WI38 (cell line): ENCODE measurements at regions not wholly inside any gene's neighbourhood (a gene's known extent, or its start where the extent isn't known, plus 50 kb on each side); places are given as distances from the start of the nearest gene placed in this dataset.

Experiments
- H3K4me3 ChIP-seq: 2 replicates; pipeline ENCODE4 v1.5.1; 2011; ENCODE audit warnings: low read depth, mild to moderate bottlenecking, control low read depth, low read length
- TF ChIP-seq, protein P1 (sequence below): IDR thresholded peaks from 2 replicates; pipeline ENCODE4 v1.5.1; 2012; ENCODE audit warnings: low read depth, mild to moderate bottlenecking, control low read depth, low read length

DNA sequence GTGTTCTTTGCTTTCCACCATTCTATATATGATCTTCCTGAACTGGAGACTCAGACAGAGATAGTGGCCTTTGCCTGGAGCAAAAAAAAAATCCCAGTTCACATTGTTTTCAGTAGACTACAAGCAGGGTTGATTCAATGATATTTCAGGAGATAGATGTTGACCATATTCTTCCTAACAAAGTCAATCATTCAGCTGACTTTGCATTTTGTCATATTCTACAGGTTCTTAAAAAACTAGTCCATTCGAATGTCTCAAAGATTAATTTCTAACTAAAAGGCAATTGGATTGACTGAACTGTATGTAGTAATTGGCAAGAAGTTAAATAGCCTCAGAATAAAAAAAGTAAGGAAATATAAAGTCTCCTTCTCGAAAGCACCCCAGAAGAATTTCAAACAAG lies 479.5 kb downstream of the NKX6-1 start:
- H3K4me3 ChIP-seq, result no peak overlapping the region
- TF ChIP-seq, protein P1, sequence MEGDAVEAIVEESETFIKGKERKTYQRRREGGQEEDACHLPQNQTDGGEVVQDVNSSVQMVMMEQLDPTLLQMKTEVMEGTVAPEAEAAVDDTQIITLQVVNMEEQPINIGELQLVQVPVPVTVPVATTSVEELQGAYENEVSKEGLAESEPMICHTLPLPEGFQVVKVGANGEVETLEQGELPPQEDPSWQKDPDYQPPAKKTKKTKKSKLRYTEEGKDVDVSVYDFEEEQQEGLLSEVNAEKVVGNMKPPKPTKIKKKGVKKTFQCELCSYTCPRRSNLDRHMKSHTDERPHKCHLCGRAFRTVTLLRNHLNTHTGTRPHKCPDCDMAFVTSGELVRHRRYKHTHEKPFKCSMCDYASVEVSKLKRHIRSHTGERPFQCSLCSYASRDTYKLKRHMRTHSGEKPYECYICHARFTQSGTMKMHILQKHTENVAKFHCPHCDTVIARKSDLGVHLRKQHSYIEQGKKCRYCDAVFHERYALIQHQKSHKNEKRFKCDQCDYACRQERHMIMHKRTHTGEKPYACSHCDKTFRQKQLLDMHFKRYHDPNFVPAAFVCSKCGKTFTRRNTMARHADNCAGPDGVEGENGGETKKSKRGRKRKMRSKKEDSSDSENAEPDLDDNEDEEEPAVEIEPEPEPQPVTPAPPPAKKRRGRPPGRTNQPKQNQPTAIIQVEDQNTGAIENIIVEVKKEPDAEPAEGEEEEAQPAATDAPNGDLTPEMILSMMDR, result no peak

DNA sequence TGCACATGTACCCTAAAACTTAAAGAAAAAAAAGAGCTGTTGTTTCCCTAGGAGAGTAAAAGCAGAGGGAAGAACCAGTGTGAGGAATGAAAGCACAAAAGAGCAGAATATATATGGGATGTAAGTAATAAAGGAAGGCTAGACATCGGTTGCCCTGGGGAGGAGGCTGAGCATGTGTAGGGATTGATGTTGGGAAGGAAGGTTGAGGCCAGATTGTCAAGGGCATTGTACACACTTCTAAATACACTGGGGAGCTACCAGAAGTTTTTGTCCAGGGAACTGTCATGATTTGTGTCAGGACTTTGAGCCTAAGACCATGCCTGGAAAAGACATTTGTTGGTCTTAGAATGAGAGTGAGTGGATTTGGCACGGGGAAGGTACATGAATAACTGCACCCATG lies 467.1 kb downstream of the GPAT3 start:
- no peak overlapping the region for H3K4me3 ChIP-seq
- TF ChIP-seq, protein P1, result no peak

DNA sequence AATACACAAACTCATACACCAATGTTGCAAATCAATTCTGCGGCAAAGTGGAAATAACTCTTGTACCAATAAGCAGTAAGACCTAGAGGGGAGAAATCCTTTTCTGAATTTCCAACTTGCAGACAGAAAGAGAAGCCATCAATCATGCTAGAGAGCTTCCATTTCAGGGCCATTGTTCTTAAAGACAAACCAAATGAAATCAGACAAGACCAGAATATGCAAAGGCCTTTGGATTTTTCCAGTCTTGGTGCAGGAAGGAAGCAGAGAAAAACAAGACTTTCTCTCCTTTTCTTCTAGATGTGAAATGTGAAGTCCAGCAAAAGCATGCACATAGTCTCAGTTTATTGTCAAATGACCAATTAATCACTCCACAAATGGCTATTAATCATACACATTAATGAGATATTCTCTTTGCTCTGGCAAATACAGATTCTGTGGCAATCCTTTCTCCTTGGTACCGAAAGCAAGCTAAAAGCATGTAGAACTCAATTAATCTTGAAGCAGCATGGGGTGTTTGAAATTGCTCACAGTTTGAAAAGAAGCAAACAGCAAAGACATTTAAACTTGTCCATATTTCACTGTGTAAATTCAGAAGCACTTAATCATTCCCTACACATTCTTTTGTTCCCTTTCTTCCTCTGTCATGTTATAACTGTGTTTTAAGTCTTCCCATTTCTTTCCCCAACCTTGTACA lies 466.1 kb downstream of the GPAT3 start:
- TF ChIP-seq, protein P1, result no peak
- no peak overlapping the region for H3K4me3 ChIP-seq

DNA sequence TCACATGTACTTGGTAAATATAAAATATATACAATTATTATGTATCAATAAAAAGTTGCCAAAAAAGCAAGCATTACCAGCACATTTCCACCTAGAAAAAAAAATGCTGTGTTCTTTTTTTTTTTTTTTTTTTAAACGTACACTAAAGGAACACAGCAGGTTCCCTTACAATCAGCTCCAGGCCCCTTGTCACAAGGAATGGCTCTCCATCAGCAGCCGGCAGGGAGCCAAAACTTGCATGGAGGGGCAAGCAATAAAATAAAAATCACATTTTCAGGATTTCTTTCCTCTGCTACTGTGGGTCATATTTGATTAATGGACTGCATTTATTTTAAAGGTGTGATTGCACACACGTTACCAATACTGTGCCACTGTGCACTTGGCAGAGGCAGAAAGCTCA lies 460.3 kb downstream of the GPAT3 start:
- TF ChIP-seq, protein P1, result no peak
- H3K4me3 ChIP-seq, result no peak overlapping the region

DNA sequence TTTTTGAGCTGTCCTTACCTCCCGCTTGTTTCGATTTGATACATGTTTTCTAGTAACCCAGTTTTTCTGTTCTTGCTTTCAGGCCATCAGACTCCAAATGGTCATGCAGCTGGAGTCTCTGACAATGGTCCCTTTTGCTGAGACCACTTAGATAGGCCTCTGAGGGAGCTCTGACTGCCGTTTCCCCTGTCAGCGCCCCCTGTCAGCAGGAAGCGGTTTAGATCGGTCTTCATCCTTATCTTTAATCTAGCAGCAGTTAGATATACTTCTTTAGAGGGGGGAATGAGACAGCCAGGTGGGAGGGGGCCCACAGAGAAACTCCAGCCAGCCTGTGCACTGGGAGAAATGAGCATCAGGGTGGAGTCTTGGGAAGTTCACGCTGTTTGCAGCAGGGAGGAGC lies 457.9 kb downstream of the GPAT3 start:
- TF ChIP-seq, protein P1, result peak; percentile 30; the same call in 1 of the 2 replicates
- no peak overlapping the region for H3K4me3 ChIP-seq

DNA sequence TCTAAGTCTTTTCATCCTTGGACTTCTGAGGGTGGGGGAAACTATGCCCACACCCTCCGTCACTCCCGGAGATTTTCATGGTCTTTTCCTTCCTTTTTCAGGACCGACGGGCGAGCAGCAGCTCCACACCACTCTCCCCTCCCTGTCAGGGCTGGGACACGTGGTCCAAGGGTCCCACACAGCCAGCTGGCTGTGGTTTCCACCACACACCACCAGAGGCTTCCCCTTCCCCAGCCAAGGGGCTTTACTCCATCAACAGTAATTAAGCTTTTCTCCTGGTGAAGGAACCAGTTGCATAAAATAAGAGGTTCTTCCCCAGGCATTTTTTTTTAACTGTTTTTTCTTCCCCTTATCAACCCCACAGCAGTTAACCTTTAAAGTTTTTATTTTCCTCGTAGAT lies 453.9 kb downstream of the GPAT3 start:
- TF ChIP-seq, protein P1, result no peak
- no peak overlapping the region for H3K4me3 ChIP-seq

DNA sequence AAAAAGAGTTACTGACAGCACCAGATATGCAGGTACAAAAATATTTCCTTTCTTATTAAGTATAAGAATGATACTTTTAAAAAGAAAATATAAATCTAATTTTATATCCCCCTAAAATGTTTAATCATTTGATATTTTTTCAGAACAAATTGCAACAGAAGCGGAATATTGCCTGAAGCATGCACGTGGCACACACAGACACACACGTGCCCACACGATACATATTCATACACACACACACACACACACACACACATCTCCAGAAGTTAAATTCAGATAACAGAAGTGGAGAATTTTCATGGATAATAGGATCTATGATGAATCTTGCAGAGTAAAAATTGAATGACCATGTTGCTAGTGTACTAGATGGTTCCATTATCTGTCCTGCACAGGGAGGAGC lies 445.2 kb downstream of the GPAT3 start:
- H3K4me3 ChIP-seq, result no peak overlapping the region
- TF ChIP-seq, protein P1, result no peak
